Spleen (tissue), 7 donors: ENCODE measurements at regions not wholly inside any gene's neighbourhood (a gene's known extent, or its start where the extent isn't known, plus 50 kb on each side); places are given as distances from the start of the nearest gene placed in this dataset.

ENCODE experiments used
- CTCF ChIP-seq, 11 experiments: fragments of 200-600 bp in 7 of 11; fragments of 450-650 bp in 4 of 11; sonication (generic) in 4 of 11; IDR thresholded peaks in 8 of 11; conservative IDR thresholded peaks in 3 of 11; 1 replicate in 7 of 11; 2 replicates in 4 of 11; pipeline versions ENCODE4 v1.4.0 to v1.8.0; 2016 to 2021; ENCODE audit warnings: antibody characterized with exemption in 11 of 11, inconsistent platforms in 4 of 11, mild to moderate bottlenecking in 1 of 11
- POLR2AphosphoS5 ChIP-seq, 3 donors: sonication (generic); formaldehyde crosslinking; IDR thresholded peaks; one replicate each; pipeline ENCODE4 v1.5.1; 2017; ENCODE audit warnings: antibody characterized with exemption in 3 of 3
- donor health status: DM: no; HTN: no; CAD: no; lungs with moderate emphysema.
- donor health status: DM: no; HTN: no; CAD: no.
- donor health status: DM: no; HTN: no; CAD: no.

DNA sequence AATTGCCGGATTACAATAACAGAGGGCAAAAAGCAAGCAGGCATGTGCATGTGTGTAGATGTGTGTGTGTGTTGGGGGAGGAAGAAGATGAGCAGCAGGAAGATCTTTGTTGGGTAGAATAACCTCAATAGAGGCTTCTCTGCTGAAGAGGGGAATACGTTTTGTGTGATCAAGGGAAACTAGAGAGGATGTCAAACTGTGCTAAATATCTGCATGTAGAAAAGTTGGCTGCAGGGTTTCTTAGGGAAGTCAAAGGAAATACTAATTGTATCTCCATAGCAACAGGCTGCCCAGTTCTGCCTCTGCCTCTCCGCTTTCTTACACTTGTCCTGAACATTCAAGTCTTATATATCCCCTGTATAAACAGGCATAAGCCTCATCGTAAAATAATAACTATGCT, 190.1 kb upstream of the RND3 start:
- TF ChIP-seq CTCF (IDR thresholded peaks at IDR 0.05 in 8 of 11, conservative IDR thresholded peaks at IDR 0.05 in 3 of 11) (no peak), POLR2AphosphoS5 (IDR thresholded peaks at IDR 0.05) (no peak)
